ENCODE measurements at regions not wholly inside any gene's neighbourhood (a gene's known extent, or its start where the extent isn't known, plus 50 kb on each side); places are given as distances from the start of the nearest gene placed in this dataset.

GRCh38 chr3:162742159-162742717 lies 1245.6 kb downstream of the OTOL1 start:
- TF ChIP-seq CTCF (IDR thresholded peaks at IDR 0.05) (no peak), POLR2A (IDR thresholded peaks at IDR 0.05) (no peak)

Measured in body of pancreas (tissue), 4 donors.